ENCODE measurements at regions not wholly inside any gene's neighbourhood (a gene's known extent, or its start where the extent isn't known, plus 50 kb on each side); places are given as distances from the start of the nearest gene placed in this dataset.

DNA sequence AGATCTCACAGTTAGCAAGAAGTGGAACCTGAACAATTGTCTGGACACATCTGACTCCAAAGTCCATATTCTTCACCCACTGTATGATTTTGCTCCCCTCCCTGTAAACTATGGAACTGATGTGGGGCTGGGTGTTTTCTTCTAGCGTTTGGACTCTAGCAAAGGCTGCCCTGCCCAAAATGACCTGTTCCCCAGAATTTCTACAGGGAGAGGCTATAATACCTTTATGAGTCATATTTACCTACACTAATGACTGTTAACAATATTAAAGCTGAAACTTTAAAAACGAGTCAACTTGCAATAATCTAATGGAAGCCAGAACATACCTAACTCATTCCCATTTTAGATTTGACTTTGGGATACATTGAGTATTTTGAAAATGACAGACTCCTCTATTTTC, 531.2 kb upstream of the CFAP20DC start:
- DNase-seq (ENCODE audit: low read depth) = no peak

DNA sequence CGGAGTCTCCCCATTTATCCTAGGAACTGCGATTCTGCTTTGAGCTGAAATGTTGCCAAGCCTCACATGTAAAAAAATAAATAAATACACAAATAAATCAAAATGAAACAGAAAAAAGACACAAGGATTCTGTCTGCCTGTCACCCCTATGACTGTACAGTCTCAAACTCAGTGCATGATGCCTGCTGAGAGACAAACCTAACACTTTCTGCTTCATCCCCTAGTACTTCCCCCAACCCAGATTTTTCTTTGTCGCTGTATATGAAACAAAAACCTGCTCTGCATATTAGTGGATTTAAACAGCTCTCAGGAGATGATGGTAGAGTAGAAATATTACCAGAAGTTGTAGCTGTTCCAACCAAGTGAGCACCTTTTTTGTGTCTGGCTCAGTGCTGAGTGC, 530.7 kb upstream of the CFAP20DC start:
- DNase-seq (ENCODE audit: low read depth) = no peak

DNA sequence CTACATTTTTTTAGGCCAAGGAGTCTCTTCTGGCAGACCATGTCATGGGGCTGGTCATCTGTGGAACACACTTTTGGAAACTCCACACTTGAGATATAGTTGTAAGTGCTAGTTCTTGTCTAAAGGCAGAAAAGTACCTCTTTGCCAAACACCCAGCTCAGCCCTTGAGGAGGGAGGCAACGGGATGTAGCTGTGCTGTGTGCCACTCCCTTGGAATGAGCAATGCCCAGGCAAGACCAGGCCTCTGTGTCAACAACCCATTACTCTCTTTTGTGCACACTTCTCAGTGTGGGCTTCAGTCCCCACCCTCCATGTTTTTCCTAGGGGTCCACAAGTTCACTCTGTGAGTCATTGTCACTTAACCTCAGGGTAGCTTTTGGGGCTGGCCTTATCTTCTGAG, 528.3 kb upstream of the CFAP20DC start:
- DNase-seq (ENCODE audit: low read depth) = no peak

DNA sequence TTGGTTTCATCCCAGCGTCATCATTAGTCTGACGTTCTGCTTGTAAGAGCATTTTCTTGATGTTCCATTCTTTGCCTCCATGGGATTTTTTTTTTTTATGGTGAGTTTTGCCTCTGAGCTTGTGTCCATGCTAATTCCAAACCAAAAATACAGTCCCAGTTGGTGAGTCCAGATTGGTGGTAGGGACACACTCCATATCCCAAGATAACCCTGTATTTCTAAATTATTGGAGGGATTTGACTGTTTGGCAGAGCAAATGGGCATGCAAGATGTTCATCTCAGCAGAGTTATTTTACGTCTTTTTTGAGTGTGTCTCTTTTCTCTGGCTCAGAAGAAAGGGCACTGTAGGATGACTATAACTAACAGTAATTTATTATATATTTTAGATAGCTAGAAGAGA, 526.8 kb upstream of the CFAP20DC start:
- no peak for DNase-seq (ENCODE audit: low read depth)

DNA sequence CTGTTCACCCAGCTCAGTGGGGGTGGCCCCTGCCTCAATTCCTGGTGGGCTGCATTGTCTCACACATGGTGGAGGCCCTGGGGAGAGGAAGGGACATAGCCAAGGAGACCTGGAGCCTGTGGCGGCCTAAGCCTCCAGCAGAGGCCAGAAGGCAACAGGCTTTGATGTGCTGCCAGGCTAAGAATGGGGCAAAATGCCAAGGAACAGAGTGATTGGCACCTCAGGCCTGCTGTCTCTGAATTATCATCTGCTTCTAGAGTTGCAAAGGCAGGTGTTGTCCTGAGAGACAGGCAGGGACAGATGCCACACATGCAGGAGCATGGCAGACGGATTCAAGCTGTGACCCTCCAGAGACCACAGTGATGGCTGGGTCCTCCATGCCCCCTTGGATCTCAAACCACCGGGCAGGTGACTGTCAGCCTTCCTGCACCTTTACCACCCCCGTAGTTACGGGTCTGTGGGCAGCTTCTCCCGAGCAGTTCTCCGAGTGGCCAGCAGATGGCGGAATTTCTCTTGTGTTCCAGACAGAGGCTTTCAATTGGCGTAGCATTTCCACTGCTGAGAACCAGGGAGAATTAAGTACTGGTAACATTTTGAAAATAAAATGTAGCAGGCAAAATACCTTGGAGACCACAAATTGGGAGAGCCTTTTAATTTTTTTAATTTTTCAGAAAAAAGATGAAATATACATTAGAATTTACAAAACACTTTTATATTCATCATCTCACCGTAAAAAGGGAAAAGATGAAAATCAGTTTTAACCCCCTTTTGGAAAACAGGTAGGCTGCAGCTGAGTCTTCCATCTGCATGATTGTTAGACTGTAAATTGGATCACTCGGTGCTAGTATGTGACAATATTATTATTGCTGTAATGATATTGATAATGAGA, 525.5 kb upstream of the CFAP20DC start:
- DNase-seq (ENCODE audit: low read depth) = peak; percentile 38

DNA sequence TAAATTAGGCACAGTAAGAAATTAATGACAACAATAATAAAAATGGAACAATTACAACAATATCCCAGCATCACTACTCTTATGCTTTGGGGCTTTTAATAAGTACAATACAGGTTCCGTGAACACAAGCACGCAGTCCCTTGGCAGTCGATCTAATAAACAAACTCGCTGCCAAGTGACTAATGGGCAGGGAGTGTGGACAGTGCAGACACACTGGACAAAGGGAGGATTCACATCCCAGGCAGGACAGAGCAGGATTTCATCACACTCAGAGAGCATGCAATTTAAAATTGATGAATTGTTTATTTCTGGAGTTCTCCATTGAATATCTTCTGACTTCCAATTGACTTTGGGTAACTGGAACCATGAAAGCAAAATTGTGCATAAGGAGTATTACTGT, 524.1 kb upstream of the CFAP20DC start:
- no peak for DNase-seq (ENCODE audit: low read depth)

DNA sequence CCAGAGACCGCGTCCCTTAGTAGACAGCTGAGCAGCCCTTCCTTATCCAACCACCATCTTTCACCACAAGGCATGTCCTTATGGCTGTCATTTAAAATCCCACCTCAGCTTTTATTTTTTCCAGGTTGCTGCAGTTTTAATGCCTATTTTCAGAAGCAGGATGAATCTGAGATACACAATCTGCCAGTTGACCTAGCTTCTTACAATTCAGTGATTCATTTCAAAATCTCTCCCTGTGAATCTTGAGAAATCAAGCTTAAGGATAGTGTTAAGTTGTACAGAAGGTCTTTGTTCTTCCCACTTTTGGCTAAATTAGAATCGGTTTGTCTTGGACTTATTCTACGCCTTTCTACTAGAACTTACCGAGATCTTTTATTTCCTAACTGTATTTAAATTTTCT, 522.3 kb upstream of the CFAP20DC start:
- DNase-seq (ENCODE audit: low read depth) = no peak

DNA sequence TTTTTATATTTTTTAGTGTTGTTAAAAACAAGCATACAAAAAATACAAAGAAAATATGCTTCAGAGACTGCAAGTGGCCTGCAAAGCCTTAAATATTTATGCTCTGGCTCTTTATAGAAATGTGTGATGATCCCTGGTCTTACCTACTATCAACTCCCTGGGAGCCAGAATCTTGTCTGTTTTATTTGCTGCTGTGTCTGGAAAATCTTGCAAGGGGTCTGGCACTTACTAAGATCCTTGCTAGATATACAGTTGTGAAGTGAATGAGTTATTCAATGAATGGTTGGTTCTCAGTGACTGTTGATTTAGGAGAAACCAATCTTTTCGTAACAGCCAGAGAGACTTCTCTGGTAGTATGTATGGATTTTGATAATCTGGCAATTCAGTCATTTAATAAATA, 521.0 kb upstream of the CFAP20DC start:
- DNase-seq (ENCODE audit: low read depth) = no peak

DNA sequence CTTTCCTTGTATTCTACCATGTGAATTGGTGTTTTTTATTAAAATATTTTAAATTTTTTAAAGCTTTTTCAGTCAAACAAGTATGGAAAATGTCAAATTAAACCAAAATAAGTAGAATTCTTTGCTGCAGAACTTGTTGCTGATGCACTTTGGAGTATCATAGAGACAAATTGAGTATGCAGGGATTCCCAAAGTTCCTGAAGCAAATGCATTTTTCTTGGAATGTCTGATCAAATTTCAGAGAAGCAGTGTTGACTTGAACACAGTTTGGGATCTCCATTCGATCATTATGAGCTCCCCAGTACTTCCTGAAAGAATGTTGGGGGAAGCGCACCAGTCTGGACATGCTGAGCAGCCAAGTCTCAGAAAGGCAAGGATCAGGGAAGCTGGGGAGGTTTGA, 517.8 kb upstream of the CFAP20DC start:
- DNase-seq (ENCODE audit: low read depth) = no peak

DNA sequence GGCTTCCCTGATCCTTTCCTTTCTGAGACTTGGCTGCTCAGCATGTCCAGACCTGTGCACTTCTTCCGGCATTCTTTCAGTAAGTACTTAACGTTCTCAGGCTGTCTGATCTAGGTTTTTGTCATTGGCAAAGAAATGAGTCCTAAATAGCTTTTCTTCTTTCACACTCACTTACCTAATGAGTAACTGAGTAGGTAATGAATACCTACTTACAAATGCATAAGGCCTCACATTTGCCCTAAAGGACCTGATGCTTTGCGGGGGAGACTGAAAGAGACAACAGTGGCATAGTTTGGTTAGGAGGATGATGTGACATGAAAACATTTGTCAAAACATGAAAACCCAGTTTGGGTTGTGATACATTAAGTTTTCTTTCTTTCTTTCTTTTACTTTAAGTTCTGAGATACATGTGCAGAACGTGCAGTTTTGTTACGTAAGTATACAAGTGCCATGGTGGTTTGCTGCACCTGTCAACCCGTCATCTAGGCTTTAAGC, 516.7 kb upstream of the CFAP20DC start:
- no peak for DNase-seq (ENCODE audit: low read depth)

DNA sequence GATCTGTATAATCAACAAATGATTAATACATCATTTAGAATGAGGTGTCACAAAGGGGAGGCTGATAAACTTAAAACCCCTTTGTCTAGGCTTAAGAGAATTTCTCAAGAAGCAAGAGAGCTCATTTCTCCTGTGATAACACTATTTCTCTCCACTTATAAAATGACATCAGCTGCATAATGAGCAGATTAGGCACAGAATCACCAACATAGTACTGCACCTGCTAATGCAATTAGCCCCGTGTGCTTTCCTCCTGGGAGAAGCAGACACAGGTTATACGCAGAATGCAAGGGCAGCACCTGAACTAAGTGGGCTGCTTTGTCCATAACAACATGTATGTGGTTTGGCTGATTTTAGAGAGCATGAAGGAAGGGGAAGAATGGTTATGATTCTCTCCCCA, 515.3 kb upstream of the CFAP20DC start:
- DNase-seq (ENCODE audit: low read depth) = no peak

DNA sequence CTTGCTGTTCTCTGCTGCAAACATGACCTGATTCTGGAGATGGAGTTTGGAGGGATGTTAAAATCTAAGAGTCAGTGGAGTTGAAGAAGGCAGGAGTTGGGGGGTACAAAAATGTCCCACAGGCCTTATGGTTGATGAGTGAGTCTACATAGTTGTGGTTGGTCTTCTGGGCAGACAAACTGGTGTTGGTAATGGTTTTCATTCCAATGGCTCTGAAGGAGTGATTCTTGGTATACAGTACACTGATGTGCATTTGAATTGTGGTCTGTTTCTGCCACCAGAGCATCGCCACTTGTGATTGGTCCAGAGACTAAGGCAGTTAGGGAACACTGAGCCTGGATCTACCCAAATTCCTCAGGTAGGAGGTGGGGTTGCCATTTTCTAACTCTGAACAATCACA, 514.1 kb upstream of the CFAP20DC start:
- DNase-seq (ENCODE audit: low read depth) = no peak

DNA sequence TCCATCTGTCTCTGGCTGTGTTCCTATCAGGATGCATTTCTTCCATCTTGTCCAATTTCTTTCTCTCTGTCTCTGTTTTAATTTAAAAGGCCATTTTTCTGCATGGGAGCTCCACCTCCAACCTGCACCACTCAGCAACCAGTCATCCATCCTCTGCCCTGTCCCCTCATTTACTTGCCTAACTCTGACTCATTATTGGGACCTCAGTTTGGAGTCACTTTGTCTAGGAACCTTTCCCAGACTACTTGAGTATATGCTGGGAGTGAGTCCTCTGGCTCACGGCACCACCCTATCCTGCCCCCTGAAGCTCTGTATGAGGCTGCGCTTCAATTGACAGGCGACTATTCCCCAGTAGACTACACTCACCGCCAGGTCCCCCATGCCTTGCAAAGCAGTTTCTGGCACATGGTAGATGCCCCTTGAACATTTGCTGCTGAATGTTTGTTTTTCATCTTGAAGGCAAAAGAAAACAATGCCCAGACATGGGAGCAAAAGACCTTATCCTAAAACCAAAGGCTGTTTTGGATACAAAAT, 513.3 kb upstream of the CFAP20DC start:
- DNase-seq (ENCODE audit: low read depth) = no peak

DNA sequence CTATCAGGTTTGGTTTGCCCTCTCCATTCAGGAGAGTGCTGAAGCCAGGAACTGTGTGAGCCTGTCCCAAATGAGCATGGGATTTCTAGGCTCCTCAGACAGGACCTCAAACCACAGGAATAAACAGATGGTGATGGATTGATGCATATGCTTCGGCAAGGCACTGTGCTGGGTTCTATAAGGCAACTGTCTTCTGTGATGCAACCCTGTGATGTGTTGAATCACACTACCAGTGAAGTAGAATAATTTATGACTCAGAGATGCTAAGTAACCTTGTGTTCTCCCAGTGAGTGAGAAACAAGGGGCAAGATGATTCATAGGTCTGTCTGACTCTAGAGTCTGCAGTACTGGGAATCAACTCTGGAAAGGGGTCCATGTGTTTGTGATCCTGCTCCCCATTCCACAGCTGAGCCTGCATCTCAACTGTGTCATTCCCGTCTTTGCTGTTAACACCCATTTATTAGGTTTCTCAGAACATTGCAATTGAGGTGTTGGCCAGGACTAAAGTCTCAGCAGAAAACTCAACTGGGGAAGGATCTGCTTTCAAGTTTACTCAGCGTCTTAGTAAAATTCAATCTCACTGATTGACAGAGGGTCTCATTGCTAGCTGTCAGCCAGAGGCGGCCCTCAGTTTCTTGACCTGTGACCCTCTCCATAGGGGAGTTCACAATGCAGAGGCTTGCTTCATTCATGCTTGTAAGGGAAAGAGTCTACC, 510.1 kb upstream of the CFAP20DC start:
- DNase-seq (ENCODE audit: low read depth) = no peak

DNA sequence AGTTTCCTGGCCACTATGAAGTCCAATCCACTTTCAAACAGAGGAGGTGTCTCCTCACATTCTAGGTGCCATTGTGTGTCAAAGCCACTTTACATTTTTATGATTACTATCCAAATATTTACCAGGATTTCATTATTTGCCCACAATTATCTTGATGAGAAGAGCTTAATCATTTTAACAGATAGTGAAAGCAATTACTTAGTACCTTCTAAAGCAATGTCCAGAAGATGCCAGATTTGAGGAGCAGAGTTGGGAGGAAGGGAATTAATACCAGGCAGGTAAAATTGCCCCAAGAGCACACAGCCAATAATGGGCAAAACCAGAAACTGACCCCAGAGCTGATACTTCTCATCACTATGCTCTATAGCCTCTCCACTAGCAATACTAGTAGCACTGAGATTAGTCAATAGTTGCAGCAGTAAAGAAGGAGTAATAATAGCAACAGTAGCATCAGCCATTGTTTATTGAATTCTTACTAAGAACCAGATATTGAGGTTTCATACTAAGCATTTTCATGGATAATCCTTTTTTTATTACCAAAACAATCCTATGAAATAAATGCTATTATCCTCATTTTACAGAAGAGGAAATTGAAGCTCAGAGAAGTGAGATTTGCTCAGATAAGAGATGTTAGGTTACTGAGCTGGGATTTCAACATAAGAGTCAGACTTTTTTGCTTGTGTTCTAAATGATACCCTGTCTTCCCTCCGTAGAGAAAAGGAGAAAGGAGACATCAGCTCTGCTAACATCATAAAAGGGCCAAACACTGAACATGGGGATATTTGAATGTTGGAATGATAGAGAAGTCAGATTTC, 509.3 kb upstream of the CFAP20DC start:
- no peak for DNase-seq (ENCODE audit: low read depth)

DNA sequence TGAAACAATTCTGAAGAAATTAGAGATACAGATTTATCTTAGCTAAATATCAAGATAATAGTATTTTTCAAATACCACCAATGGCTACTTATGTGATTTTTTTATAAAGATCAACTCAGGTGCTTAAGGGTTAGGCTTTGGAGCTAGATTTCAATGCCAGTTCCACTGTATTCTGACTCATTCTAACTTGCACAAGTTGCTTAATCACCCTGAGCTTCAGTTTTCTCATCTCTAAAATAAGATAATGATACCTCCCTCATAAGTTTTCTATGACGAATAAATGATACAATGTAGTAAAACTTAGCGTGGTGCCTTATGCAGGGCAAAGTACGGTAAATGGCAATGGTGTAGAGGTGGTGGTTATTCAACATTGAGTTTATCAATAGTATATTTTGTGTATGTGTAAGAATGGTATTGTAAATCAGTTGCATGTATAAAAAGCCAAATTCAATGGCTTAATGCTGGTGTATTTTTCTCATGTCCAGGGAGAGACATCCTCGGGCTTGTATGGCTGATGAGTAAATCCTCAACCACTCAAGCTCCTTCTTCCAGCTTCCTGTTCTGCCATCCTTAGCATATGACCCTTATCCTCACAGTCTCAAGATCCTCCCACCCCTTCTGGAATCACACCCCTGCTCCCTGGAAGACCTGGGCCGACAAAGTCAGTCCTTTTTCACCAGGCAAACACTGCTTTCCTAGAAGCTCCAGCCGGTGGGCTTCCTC, 505.9 kb upstream of the CFAP20DC start:
- DNase-seq (ENCODE audit: low read depth) = no peak

DNA sequence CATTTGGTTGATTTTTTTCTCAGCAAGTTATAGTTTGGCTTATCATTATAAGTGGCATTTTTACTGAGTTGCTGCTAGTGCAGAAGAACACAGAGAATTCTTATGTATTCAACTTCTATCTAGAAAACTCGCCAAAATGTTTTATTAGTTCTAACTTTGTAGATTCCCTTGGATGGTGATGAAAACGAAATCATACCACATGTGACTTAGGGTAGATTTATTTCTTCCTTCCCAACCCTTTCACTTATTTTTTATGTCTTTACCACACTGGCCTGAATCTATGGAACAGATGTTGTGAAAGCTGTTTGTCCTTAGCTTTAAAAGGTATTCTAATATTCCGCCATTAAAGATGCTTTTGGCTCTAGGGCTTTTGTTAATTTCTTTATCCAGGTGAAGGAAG, 503.3 kb upstream of the CFAP20DC start:
- DNase-seq (ENCODE audit: low read depth) = no peak

DNA sequence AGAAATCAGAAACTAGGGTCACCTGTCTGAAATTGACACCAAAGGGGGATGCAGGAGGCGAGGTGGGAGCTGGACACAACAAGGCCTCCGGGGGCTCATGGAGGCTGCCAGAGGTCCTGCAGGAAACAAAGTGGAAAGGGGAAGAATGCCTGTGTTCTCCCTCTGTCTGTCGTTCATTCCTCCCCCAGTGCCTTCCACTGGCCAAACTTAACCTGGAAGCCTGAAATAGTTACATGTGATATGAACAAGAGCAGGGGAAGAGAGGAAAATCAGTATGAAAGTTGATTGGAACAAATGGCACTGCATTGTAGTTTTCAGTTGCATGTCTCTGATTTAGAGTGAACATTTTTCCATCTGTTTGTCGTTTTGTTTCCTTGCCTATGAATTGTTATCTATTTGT, 502.0 kb upstream of the CFAP20DC start:
- DNase-seq (ENCODE audit: low read depth) = no peak

DNA sequence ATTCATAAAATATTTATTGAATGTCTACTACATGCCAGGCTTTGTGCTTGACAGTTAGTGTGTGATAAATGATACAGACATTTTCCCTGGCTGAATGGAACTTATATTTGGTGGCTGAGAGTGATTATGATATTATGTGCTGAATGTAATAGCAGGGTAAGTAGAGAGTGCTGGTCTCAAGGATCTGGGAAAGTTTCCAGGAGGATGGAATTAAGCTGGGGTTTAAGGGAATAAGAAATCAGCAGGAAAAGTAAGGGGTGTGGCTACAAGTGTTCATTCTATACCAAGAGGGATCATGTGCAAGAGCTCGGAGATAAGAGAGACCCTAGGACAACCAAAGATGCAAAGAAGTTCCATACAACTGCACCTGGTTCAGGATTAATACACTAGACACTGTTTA, 500.1 kb upstream of the CFAP20DC start:
- no peak for DNase-seq (ENCODE audit: low read depth)

DNA sequence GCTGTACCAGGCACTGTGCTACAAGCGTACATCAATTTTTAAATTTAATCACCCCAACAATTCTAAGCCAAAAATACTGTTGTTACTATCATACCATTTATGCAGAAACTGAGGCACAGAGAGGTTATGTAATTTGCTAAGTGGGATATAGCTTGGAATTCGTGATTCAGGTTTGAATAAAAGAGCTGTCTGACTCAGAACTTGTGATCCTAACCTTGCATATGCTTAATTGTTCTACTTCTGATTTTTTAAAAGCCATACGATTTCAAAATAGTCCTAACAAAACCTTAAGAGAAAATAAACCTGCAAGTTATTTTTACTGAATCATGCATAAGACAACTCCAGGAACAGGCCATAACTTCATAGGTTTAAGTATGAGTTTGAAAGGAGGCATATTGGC, 498.0 kb upstream of the CFAP20DC start:
- DNase-seq (ENCODE audit: low read depth) = no peak

DNA sequence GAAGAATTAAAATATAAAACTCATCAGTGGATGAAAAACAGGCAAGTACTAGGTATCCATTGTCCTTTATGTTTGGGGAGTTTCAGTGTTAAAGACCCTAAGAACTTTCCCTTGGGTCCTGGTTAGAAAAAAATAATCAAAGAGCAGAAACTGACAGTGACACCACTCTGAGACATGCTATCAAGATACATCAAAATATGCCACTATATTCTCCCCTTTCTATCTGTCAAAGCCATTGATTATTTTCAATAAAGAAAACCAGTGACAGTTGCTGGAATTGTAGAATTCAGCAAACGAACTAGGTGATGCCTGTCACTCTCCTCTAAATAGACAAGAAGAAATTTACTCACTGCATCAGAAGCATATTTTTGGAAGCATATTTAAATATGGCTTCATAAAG, 496.7 kb upstream of the CFAP20DC start:
- DNase-seq (ENCODE audit: low read depth) = no peak

DNA sequence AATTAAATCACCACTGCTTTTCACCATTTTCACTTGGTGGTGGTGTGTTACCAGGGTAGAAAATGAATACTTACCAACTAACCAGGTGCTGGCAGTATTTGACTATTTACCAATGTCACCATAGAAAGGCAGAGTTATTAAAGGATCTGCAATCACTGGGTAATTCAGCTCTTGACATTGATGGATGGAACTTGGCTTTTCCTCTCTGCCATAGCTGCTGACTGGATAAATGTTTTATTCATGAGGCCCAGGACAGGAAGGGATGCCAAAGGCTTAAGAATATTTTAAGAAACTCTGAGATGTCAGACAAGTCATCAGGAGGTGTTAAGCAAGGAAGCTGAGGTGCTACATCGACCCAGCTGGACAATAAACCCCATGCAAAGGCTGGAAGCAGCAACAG, 495.5 kb upstream of the CFAP20DC start:
- no peak for DNase-seq (ENCODE audit: low read depth)
